AG20443 (cell line): ENCODE measurements at regions not wholly inside any gene's neighbourhood (a gene's known extent, or its start where the extent isn't known, plus 50 kb on each side); places are given as distances from the start of the nearest gene placed in this dataset.
"Not testable (repeated sequence)": the region's sequence is repeated elsewhere in the genome, so short reads cannot be mapped to it uniquely, and the experiment has no call there.

Experiments
- DNase-seq: peaks from one replicate; pipeline ENCODE4 v3.0.0; 2012; ENCODE audit warnings: low spot score, mixed read lengths

GRCh38 chr5:100479079-100479688, 56.0 kb upstream of the FAM174A start:
- DNase-seq, result peak; percentile 11

GRCh38 chr5:100472091-100472490, 63.1 kb upstream of the FAM174A start:
- no peak for DNase-seq

- no peak for DNase-seq
Measured at GRCh38 chr5:100469767-100470166, 65.4 kb upstream of the FAM174A start.

GRCh38 chr5:100464418-100464817, 70.8 kb upstream of the FAM174A start:
- DNase-seq, result peak; percentile 52

GRCh38 chr5:100456615-100457014, 78.6 kb upstream of the FAM174A start:
- no peak for DNase-seq

- DNase-seq, result no peak
Measured at GRCh38 chr5:100452126-100452525, 83.0 kb upstream of the FAM174A start.

- no peak for DNase-seq
Measured at GRCh38 chr5:100448111-100448528, 87.1 kb upstream of the FAM174A start.

GRCh38 chr5:100446879-100447430, 88.2 kb upstream of the FAM174A start:
- no peak for DNase-seq

- DNase-seq, result no peak
Measured at GRCh38 chr5:100444961-100445360, 90.2 kb upstream of the FAM174A start.

- DNase-seq, result no peak
Measured at GRCh38 chr5:100434815-100435214, 100.4 kb upstream of the FAM174A start.

GRCh38 chr5:100432741-100433140, 102.4 kb upstream of the FAM174A start:
- no peak for DNase-seq

- peak; percentile 69 for DNase-seq
Measured at GRCh38 chr5:100430268-100431195, 104.6 kb upstream of the FAM174A start.

- no peak for DNase-seq
Measured at GRCh38 chr5:100424787-100425186, 110.4 kb upstream of the FAM174A start.

- DNase-seq, result no peak
Measured at GRCh38 chr5:100424017-100424416, 111.2 kb upstream of the FAM174A start.

- no peak for DNase-seq
Measured at GRCh38 chr5:100423330-100423729, 111.8 kb upstream of the FAM174A start.

GRCh38 chr5:100421360-100421759, 113.8 kb upstream of the FAM174A start:
- DNase-seq, result no peak

- no peak for DNase-seq
Measured at GRCh38 chr5:100418231-100418630, 116.9 kb upstream of the FAM174A start.

- no peak for DNase-seq
Measured at GRCh38 chr5:100409660-100410151, 125.5 kb upstream of the FAM174A start.

- no peak for DNase-seq
Measured at GRCh38 chr5:100407053-100407452, 128.1 kb upstream of the FAM174A start.

GRCh38 chr5:100406640-100407039, 128.5 kb upstream of the FAM174A start:
- no peak for DNase-seq

- no peak for DNase-seq
Measured at GRCh38 chr5:100402071-100402470, 133.1 kb upstream of the FAM174A start.

- no peak for DNase-seq
Measured at GRCh38 chr5:100401149-100401548, 134.0 kb upstream of the FAM174A start.

GRCh38 chr5:100398815-100399214, 136.4 kb upstream of the FAM174A start:
- not testable (repeated sequence) for DNase-seq
